ENCODE measurements at regions not wholly inside any gene's neighbourhood (a gene's known extent, or its start where the extent isn't known, plus 50 kb on each side); places are given as distances from the start of the nearest gene placed in this dataset.

- no peak for TF ChIP-seq SAP30 (IDR thresholded peaks at IDR 0.05; ENCODE audit: insufficient read depth, insufficient replicate concordance, low read length)
- no peak for TF ChIP-seq CHD1 (IDR thresholded peaks at IDR 0.05; ENCODE audit: low read depth, low read length)
- TF ChIP-seq SIX5 (IDR thresholded peaks at IDR 0.05; ENCODE audit: low read depth, low read length), result no peak
- TF ChIP-seq GTF2F1 (IDR thresholded peaks at IDR 0.05; ENCODE audit: borderline replicate concordance, low read depth, low read length), result no peak
- TF ChIP-seq SP4 (IDR thresholded peaks at IDR 0.05; ENCODE audit: low read length), result no peak
- no peak for TF ChIP-seq GABPA (IDR thresholded peaks at IDR 0.05; ENCODE audit: borderline replicate concordance, insufficient read depth, low read length)
Measured at GRCh38 chr9:109609060-109609459, 111.0 kb upstream of the PTPN3 start (continued).
